Mammary epithelial cell (primary cell): ENCODE measurements at regions not wholly inside any gene's neighbourhood (a gene's known extent, or its start where the extent isn't known, plus 50 kb on each side); places are given as distances from the start of the nearest gene placed in this dataset.

Experiments used
- EZH2 ChIP-seq: IDR thresholded peaks from 2 replicates; pipeline ENCODE4 v1.6.1; 2012; ENCODE audit warnings: low read length, inconsistent platforms, borderline replicate concordance
- TF ChIP-seq, protein P1 (sequence below), 2 donors: IDR thresholded peaks in 1 of 2; conservative IDR thresholded peaks in 1 of 2; 2 replicates each; pipeline ENCODE4 v1.5.1; 2011 to 2012; ENCODE audit warnings: inconsistent platforms in 2 of 2, low read length in 2 of 2, mild to moderate bottlenecking in 2 of 2, control low read depth in 1 of 2, low read depth in 1 of 2; ENCODE audit not compliant: insufficient read depth in 1 of 2; ENCODE audit errors: extremely low read depth in 1 of 2

DNA sequence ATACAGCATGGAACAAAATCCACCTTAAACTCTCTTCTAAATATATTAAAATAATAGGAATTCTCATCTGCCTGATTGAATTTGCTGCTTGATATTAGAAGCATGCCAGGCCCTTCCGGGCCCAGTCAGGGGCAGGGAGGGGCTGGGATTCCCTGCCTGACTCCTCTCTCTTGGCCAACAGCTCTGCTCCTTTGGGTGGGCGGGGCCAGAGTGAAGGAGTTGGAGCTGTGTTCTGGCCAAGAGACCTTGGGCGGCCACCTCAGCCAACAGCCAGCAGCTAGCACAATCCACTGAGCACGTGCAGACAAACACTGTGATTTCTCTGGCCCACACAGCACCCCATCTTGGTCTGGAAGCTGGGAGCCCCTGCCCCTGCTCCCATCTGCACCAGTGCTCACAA lies 140.3 kb downstream of the PJA1 start:
- TF ChIP-seq, protein P1, sequence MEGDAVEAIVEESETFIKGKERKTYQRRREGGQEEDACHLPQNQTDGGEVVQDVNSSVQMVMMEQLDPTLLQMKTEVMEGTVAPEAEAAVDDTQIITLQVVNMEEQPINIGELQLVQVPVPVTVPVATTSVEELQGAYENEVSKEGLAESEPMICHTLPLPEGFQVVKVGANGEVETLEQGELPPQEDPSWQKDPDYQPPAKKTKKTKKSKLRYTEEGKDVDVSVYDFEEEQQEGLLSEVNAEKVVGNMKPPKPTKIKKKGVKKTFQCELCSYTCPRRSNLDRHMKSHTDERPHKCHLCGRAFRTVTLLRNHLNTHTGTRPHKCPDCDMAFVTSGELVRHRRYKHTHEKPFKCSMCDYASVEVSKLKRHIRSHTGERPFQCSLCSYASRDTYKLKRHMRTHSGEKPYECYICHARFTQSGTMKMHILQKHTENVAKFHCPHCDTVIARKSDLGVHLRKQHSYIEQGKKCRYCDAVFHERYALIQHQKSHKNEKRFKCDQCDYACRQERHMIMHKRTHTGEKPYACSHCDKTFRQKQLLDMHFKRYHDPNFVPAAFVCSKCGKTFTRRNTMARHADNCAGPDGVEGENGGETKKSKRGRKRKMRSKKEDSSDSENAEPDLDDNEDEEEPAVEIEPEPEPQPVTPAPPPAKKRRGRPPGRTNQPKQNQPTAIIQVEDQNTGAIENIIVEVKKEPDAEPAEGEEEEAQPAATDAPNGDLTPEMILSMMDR (conservative IDR thresholded peaks at IDR 0.05 in 1 of 2, IDR thresholded peaks at IDR 0.05 in 1 of 2; ENCODE audit: extremely low read depth in 1 of 2, insufficient read depth in 1 of 2, low read depth in 1 of 2, low read length in 2 of 2), result no peak
- no peak for TF ChIP-seq EZH2
